ENCODE measurements at regions not wholly inside any gene's neighbourhood (a gene's known extent, or its start where the extent isn't known, plus 50 kb on each side); places are given as distances from the start of the nearest gene placed in this dataset.
A peak's percentile ranks its signal among the peaks of the same experiment; 100 is the strongest.

- DNase-seq (ENCODE audit: low read depth), result no peak
These were observed 73.4 kb upstream of the BOD1 start for GRCh38 chr5:173689737-173690360.

DNA sequence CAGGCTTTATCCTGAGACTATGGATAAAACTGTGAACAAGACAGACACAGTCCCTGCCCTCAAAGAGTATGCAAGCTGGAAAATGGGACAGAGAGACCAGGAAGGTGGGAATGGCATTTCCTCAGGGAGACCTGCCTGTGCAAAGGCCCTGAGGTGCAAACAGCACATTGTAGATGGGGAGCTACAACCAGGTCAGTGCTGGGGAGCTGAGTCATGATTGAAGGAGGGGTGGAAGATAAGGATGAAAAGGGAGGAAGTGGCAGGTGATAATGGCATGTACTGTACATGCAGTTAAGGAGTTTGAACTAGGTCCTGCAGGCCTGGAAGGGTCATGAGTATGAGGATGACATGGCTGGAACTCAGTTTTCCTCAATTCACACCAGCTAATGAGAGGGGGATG, 75.5 kb upstream of the BOD1 start:
- DNase-seq (ENCODE audit: low read depth), result no peak

DNA sequence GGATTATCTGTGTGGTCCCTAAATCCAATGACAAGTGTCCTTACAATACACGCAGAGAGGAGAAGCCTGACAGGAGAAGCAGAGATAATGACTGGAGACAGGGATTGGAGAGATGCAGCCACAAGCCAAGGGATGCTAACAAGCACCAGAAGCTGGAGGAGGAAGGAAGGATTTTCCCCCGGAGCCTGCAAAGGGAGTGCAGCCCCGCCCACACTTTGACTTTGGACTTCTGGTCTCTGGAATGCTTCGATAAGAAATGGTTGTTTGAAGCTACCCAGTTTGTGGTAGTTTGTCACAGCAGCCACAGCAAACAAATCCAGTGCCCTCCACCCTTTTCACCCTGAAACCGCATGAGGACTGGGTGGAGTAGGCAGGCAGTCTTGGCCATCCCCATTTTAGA, 77.2 kb upstream of the BOD1 start:
- no peak for DNase-seq (ENCODE audit: low read depth)

DNA sequence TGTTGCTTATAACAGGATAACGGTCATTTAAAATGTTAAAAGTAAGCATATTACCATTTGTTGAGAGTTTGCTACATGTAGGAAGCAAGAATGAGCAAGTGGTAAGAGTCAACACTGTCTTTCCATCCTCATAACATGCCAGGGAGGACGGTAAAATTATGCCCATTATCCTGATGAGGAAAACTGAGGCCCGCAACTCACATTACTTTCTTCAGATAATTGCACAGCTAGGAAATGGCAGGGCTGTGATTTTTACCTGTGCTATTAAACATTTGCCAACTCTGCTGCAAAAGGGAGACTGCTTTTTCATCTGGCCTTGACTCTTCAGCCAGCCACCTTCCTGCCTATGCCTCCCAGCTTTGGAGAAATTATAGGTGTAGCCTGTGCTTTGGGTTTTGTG, 79.8 kb upstream of the BOD1 start:
- no peak for DNase-seq (ENCODE audit: low read depth)

DNA sequence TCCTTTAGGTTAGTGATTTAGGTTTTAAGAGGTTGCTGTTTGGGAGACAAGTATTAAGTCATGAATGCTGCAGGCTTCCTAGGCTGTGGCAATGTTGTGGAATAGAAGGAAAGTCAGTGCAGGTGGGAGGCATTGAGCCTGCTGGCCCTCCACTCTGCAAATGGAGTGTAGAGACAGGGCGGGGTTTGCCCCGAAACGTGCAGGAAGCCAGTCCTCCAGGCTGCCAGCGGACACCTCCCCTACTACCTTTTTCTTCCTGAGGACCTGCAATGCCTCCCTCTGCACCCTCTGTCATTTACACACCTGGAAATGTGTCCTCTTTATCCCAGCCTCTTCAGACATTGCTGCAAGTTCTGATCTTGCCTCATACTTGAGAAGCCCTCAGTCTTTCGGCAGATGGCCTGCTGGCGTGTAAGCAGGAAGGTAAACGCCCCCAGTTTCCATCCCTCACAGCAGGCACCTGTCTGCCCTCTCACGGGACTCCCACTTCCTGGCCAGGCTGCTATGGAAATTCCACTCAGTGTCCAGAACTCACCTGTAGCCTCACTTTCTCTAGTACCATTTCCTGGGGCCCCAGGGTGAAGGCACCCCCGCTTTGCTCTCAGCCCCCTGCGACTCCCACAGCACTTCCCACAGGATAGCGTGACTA, 81.6 kb upstream of the BOD1 start:
- no peak for DNase-seq (ENCODE audit: low read depth)

DNA sequence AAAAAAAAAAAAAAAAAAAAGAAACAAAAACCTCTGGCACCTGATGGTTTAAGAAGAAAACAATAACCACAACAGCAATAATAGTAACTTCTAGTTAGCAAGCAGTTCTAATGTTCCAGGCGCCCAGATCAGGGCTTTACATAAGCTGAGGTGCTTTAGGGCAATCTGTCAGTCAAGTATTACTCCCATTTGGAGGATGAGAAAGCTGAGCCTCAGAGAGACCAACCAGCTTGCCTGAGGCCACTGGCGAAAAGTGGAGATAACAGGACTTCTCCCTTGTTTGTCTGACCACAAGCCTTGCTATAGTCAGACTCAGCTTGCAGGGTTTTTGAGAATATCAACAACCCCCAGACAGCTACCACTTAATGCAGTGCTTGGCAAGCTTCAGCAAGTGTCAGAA, 83.5 kb upstream of the BOD1 start:
- DNase-seq (ENCODE audit: low read depth), result no peak

- no peak for DNase-seq (ENCODE audit: low read depth)
These were observed 87.0 kb upstream of the BOD1 start for GRCh38 chr5:173703466-173703865.

GRCh38 chr5:173704615-173705511, 88.4 kb upstream of the BOD1 start:
- DNase-seq (ENCODE audit: low read depth), result no peak

- no peak for DNase-seq (ENCODE audit: low read depth)
These were observed 89.1 kb upstream of the BOD1 start for GRCh38 chr5:173705512-173706044.

- DNase-seq (ENCODE audit: low read depth), result no peak
These were observed 90.2 kb upstream of the BOD1 start for GRCh38 chr5:173706700-173707099.

DNA sequence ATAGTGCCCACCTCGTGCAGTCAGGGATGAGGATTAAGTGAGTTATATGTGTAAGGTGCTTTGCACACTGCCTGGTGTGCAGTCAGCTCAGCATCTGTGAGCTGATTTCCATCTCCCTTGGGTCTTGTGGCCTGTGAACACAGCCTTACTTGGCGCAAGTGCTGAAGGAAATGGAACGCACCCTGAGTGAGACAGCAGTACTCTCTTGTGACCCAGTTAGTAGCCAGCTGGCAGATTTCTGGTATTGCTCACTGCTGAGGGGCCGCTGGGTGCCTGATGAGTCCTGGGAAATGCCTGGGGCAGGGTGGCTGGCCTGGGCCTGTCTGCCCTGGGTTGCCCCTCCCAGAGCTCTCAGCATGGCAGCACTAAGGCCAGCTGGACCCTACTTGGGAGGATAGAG, 90.9 kb upstream of the BOD1 start:
- peak; percentile 83 for DNase-seq (ENCODE audit: low read depth)

GRCh38 chr5:173709145-173709544, 92.7 kb upstream of the BOD1 start:
- DNase-seq (ENCODE audit: low read depth), result no peak

DNA sequence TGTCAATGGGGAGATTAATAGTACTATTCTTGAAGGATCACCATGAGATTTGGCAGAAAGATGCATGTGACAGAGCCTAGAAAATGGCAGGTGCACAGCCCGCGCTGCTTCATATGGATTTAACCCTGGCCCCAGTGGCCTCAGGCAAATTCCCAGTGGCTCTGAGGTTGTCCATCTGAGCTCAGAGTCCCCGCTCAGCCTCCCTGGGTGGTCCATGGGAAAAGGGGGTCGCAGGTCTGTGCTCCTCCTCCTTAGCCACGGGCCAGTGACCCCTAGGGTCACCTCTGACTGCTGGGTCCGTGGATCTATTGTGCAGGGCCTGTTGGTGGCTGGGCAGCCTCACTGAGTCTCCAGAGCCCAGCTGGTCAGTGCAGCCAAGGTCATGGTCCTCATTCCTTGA, 93.3 kb upstream of the BOD1 start:
- no peak for DNase-seq (ENCODE audit: low read depth)

- no peak for DNase-seq (ENCODE audit: low read depth)
These were observed 94.1 kb upstream of the BOD1 start for GRCh38 chr5:173710528-173710927.

GRCh38 chr5:173711466-173711865, 95.0 kb upstream of the BOD1 start:
- DNase-seq (ENCODE audit: low read depth), result no peak

DNA sequence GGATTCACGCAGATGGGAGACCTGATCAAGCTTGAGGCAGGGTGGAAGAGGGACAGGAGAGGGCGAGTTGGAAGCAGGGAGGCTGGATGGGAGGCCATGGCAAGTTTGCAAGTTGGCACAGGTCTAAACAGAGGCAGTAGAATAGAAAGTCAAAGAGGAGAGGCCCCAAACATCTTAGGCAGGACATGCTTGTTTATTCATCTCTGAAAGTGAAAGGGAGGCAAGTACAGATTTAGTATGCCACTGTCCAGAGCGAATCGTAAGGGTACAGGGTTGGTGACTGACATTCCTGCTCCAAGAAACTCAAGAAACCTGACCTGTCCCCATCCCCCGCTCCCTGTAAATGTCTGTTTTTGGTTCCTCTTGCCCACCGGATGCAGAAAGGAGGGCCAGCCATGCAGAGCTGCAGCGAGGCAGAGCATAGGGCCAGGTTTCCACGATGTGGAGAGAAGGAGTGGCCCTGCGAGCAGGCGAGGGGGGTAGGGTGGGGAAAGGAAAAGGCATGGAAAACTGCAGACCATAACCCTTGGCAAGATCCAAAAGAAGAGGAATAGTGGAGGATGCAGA, 96.2 kb upstream of the BOD1 start:
- no peak for DNase-seq (ENCODE audit: low read depth)

- peak; percentile 87 for DNase-seq (ENCODE audit: low read depth)
These were observed 98.3 kb upstream of the BOD1 start for GRCh38 chr5:173714551-173715428.

DNA sequence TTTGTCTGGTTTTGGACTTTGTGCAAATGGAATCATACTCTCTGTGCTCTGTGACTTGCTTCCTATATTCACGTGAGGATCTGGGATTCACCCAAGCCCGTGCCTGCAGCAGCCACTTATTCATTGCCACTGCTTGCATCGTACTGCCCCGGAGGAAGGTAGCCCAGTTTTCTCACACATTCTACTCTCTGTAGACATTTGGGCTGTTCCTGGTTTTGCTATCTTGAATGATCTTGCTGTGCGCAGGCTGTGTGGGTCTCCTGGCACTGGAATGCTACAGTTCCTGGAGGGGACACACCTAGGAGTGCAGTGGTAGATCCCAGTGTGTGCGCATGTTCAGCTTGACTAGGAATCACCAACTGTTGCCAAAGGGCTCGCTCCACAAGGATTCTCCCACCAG, 99.2 kb upstream of the BOD1 start:
- no peak for DNase-seq (ENCODE audit: low read depth)

- DNase-seq (ENCODE audit: low read depth), result no peak
These were observed 99.7 kb upstream of the BOD1 start for GRCh38 chr5:173716058-173716682.

DNA sequence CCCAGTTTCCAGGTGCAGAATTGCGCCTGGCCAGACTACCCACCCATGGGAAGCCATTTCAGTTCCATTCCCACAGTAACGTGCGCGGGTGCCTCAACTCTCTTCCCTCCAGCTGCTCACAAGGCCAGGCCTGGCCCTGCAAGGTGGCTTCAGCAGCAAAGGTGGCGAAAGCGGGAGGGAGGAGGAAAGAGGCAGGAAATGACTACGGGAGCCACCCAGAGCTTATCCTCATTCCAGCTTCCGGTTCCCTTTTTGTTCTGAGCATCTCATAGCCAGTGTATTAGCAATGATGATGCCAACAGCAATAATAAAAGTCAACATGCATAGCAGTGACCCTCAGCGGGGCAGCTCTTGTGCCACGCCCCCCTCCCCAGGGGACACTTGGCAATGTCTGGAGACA, 101.5 kb upstream of the BOD1 start:
- no peak for DNase-seq (ENCODE audit: low read depth)

DNA sequence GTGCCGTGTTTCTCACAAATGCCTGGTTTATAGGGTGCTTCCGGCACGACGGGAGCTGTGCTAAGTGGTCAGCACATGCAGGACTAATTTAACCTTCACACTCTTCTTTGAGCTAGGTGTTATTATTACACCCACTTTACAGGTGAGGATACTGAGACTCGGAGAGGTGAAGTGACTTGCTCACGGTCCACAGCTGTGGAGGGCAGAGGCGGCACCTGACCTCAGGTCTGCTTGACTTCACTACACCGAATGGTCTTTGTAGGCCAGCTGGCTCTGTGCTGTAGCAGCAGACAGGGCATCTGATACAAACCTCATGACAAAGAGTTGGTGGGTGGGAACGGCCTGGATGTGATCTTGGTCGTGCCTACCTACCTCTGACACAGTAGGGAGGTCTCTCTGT, 102.0 kb upstream of the BOD1 start:
- no peak for DNase-seq (ENCODE audit: low read depth)
